PC-9 (cell line): ENCODE measurements at regions not wholly inside any gene's neighbourhood (a gene's known extent, or its start where the extent isn't known, plus 50 kb on each side); places are given as distances from the start of the nearest gene placed in this dataset.

Experiments used
- CTCF ChIP-seq: fragments of 200-600 bp; sonication (generic); conservative IDR thresholded peaks from 2 replicates; pipeline ENCODE4 v1.6.1; 2017; ENCODE audit warnings: mixed run types, antibody characterized with exemption, mild to moderate bottlenecking, moderate library complexity
- EZH2 ChIP-seq: fragments of 200-600 bp; sonication (generic); IDR thresholded peaks from 2 replicates; pipeline ENCODE4 v1.8.0; 2017; ENCODE audit warnings: antibody characterized with exemption, low read depth

- TF ChIP-seq CTCF (no peak), EZH2 (no peak)
Observed at GRCh38 chr21:16502897-16503296, 773.1 kb downstream of the USP25 start.
